Activated naive CD8-positive, alpha-beta T cell treated with anti-CD3 and anti-CD28 coated beads, Interleukin-2, amount 50 U/mL, for 24 hours (primary cell): ENCODE measurements at regions not wholly inside any gene's neighbourhood (a gene's known extent, or its start where the extent isn't known, plus 50 kb on each side); places are given as distances from the start of the nearest gene placed in this dataset.

Experiments
- ATAC-seq: fragments of 150-1000 bp; cut with Tn5 transposase; one replicate; pipeline ENCODE4 v1.10.0; 2021
- DNase-seq: peaks from one replicate; pipeline ENCODE4 v3.0.0; 2021
- H3K27ac Mint-ChIP-seq: one replicate; pipeline ENCODE4 v1.8.0; 2021; ENCODE audit warnings: mild to moderate bottlenecking, mixed read lengths
- H3K27me3 Mint-ChIP-seq: one replicate; pipeline ENCODE4 v1.8.0; 2021; ENCODE audit warnings: mixed read lengths
- H3K36me3 Mint-ChIP-seq: one replicate; pipeline ENCODE4 v1.8.0; 2021; ENCODE audit warnings: low read depth, mixed read lengths
- H3K4me1 Mint-ChIP-seq: one replicate; pipeline ENCODE4 v1.8.0; 2021; ENCODE audit warnings: mixed read lengths
- H3K4me3 Mint-ChIP-seq: one replicate; pipeline ENCODE4 v1.8.0; 2021; ENCODE audit warnings: mild to moderate bottlenecking, moderate library complexity, mixed read lengths
- H3K9me3 Mint-ChIP-seq: one replicate; pipeline ENCODE4 v1.8.0; 2021; ENCODE audit warnings: mixed read lengths

DNA sequence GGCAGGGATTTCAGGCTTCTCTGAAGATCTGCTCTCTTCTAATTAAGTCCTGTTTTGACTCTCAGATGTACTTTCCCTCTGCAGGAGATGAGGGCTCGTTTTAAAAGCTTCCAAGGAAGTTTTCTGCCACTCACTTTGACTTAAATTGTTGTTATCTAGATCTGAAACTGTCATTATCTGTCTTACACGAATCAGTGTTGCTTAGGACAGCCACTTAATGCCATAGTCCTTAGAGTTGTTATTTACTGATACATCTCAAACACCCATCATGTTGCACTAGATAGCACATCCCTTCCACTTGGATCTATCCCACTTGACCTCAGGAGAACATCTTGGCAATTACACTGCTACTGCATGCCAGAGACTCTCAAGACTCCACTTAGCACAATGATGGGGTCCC lies 86.9 kb upstream of the FAT3 start:
- no peaks in the 10 kb centered on the region for H3K27me3 Mint-ChIP-seq
- no peak overlapping the region for H3K27ac Mint-ChIP-seq
- DNase-seq (no peak), ATAC-seq (no peak)
- no peak overlapping the region for H3K4me3 Mint-ChIP-seq
- H3K36me3 Mint-ChIP-seq = no peaks in the 10 kb centered on the region
- peaks cover 6% of the 10 kb centered on the region for H3K9me3 Mint-ChIP-seq
- no peaks in the 10 kb centered on the region for H3K4me1 Mint-ChIP-seq

- Mint-ChIP-seq H3K9me3 (peaks cover 6% of the 10 kb centered on the region), H3K27me3 (no peaks in the 10 kb centered on the region), H3K4me1 (no peaks in the 10 kb centered on the region), H3K4me3 (no peak overlapping the region), H3K36me3 (no peaks in the 10 kb centered on the region), H3K27ac (no peak overlapping the region)
- no peak for DNase-seq
- no peak for ATAC-seq
Observed at GRCh38 chr11:92136797-92137196, 87.8 kb upstream of the FAT3 start.

GRCh38 chr11:92131289-92131865 lies 93.2 kb upstream of the FAT3 start:
- H3K27ac Mint-ChIP-seq = no peak overlapping the region
- H3K4me1 Mint-ChIP-seq = no peaks in the 10 kb centered on the region
- ATAC-seq (no peak), DNase-seq (no peak)
- peaks cover 9% of the 10 kb centered on the region for H3K9me3 Mint-ChIP-seq
- no peak overlapping the region for H3K4me3 Mint-ChIP-seq
- H3K27me3 Mint-ChIP-seq = no peaks in the 10 kb centered on the region
- H3K36me3 Mint-ChIP-seq = no peaks in the 10 kb centered on the region

GRCh38 chr11:92130421-92130831 lies 94.2 kb upstream of the FAT3 start:
- ATAC-seq (no peak), DNase-seq (no peak)
- Mint-ChIP-seq H3K36me3 (no peaks in the 10 kb centered on the region), H3K4me1 (no peaks in the 10 kb centered on the region), H3K27ac (no peak overlapping the region), H3K4me3 (no peak overlapping the region), H3K9me3 (peaks cover 16% of the 10 kb centered on the region), H3K27me3 (no peaks in the 10 kb centered on the region)

GRCh38 chr11:92129811-92130210 lies 94.8 kb upstream of the FAT3 start:
- no peak overlapping the region for H3K27ac Mint-ChIP-seq
- no peak for ATAC-seq
- H3K36me3 Mint-ChIP-seq = no peaks in the 10 kb centered on the region
- no peak for DNase-seq
- H3K4me3 Mint-ChIP-seq = no peak overlapping the region
- peaks cover 16% of the 10 kb centered on the region for H3K9me3 Mint-ChIP-seq
- H3K4me1 Mint-ChIP-seq = no peaks in the 10 kb centered on the region
- no peaks in the 10 kb centered on the region for H3K27me3 Mint-ChIP-seq

DNA sequence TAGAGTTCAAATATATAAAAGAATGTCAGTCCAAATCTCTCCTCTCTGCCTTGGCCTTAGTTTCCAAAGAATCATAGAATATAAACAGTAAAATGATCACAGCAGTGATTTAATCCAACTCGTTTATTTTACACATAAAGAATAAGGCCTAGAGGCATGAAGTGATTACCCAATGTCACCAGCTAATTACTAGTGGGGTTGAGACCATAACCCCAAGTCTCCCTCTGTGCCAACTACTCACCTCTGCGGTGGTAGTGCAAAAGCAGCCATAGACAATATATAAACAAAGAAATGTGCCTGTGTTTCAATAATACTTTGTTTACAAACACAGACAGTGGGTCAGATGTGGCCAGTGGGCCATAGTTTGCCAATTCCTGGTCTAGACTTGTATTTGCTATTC lies 96.6 kb upstream of the FAT3 start:
- Mint-ChIP-seq H3K36me3 (no peaks in the 10 kb centered on the region), H3K27me3 (no peaks in the 10 kb centered on the region), H3K9me3 (peaks cover 11% of the 10 kb centered on the region), H3K4me3 (no peak overlapping the region), H3K4me1 (no peaks in the 10 kb centered on the region), H3K27ac (no peak overlapping the region)
- ATAC-seq (no peak), DNase-seq (no peak)

DNA sequence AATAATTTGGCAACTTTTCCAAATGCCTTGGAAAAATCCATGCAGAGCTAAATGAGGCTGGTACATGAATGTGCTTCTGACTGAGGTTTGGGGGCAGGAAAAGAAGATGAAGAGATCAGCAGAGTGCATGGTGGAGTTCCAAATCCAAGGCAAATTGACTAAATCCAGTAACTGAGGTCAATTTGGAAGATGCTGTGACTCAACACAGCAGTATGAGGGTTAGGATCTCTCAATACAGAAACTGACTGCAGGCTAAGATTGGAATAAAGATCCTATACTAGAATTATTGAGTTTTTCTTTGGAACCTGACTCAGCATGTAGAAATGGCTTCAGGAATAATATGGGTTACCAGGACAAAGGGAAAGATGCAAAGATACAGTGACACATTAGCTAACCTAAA lies 99.3 kb upstream of the FAT3 start:
- Mint-ChIP-seq H3K9me3 (peaks cover 13% of the 10 kb centered on the region), H3K4me3 (no peak overlapping the region), H3K36me3 (no peaks in the 10 kb centered on the region), H3K27ac (no peak overlapping the region), H3K4me1 (no peaks in the 10 kb centered on the region), H3K27me3 (no peaks in the 10 kb centered on the region)
- DNase-seq (no peak), ATAC-seq (no peak)

DNA sequence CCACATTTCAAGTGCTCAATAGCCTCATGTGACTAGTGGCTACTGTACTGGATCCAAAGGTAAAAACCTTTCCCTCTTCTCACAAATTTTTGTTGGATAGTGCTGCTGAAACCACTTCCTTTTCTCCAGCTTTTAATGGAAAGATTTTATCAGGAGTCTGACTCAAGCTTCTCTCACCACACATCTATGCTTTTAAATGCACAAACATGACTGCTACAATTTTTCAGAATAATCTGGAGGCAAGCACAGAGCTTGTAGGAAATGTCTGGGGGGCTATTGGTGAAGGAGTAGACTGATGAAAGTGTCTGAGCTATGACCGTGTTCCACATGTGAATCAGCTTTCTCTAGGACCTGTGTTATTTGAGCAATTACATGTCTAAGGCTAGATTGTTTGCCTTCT lies 101.1 kb upstream of the FAT3 start:
- peaks cover 11% of the 10 kb centered on the region for H3K9me3 Mint-ChIP-seq
- H3K27me3 Mint-ChIP-seq = no peaks in the 10 kb centered on the region
- H3K4me3 Mint-ChIP-seq = no peak overlapping the region
- DNase-seq (no peak), ATAC-seq (no peak)
- no peaks in the 10 kb centered on the region for H3K4me1 Mint-ChIP-seq
- no peaks in the 10 kb centered on the region for H3K36me3 Mint-ChIP-seq
- no peak overlapping the region for H3K27ac Mint-ChIP-seq

DNA sequence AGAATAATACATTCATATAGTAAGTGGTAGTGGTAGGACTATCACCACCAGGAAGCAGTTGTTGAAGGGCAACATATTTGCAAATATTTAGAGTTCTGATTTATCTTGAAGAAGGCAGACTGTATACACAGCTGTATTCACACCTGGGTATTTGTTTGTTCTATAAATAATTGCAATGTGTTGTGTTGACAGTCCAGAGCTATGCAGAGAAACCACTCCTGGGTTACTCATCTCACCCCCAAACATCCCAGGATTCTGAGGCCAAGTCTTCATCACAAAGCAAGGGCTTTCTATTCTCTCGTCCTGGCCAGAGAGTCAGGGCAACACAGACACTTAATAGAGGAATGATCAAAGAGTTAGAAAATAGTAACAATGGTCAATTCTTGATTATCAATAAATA lies 102.1 kb upstream of the FAT3 start:
- Mint-ChIP-seq H3K4me1 (no peaks in the 10 kb centered on the region), H3K36me3 (no peaks in the 10 kb centered on the region), H3K9me3 (peaks cover 11% of the 10 kb centered on the region), H3K27me3 (no peaks in the 10 kb centered on the region), H3K4me3 (no peak overlapping the region), H3K27ac (no peak overlapping the region)
- DNase-seq (no peak), ATAC-seq (no peak)

DNA sequence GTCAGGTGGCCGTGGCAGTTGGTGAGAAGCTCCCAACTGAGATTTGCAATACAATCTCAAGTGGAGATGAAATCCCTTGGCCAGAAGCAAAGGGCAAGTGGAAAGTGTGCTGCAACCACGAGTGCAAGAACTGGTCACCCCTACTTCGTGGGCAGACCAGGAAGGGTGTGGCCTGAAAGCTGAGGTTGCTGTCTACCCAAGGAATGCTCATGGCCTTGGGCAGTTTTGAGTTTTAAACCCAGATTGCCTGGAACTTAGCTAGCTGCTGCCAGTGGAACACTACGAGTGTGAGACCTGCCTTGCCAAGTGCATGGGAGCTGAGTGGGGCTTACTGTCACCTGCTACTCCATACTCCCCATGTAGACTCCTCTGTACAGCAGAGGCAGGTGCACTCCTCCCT lies 113.3 kb upstream of the FAT3 start:
- H3K36me3 Mint-ChIP-seq = no peaks in the 10 kb centered on the region
- no peak overlapping the region for H3K27ac Mint-ChIP-seq
- H3K4me1 Mint-ChIP-seq = no peaks in the 10 kb centered on the region
- H3K4me3 Mint-ChIP-seq = no peak overlapping the region
- no peak for ATAC-seq
- no peaks in the 10 kb centered on the region for H3K27me3 Mint-ChIP-seq
- H3K9me3 Mint-ChIP-seq = peaks cover 26% of the 10 kb centered on the region
- DNase-seq = no peak

DNA sequence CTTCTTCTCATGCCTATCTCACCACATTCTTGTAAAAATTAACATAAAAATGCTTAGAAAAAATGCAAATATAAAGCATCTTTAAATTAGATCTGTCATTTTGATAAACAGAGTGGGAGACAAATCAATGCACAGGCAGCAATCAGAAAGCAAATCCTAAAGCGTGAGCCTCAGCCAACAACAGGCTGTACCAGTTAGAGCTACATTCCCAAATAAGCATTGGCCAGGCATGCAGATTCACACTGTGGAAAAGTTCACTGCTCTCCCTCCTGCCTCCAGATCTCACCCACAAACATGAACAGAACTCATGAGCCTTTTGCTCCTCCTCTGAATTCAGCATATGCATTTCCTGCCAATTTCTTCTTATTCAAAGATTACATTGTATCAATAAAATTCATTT lies 115.2 kb upstream of the FAT3 start:
- no peak overlapping the region for H3K4me3 Mint-ChIP-seq
- no peaks in the 10 kb centered on the region for H3K4me1 Mint-ChIP-seq
- DNase-seq = no peak
- peaks cover 20% of the 10 kb centered on the region for H3K9me3 Mint-ChIP-seq
- H3K36me3 Mint-ChIP-seq = no peaks in the 10 kb centered on the region
- ATAC-seq = no peak
- no peaks in the 10 kb centered on the region for H3K27me3 Mint-ChIP-seq
- H3K27ac Mint-ChIP-seq = no peak overlapping the region

DNA sequence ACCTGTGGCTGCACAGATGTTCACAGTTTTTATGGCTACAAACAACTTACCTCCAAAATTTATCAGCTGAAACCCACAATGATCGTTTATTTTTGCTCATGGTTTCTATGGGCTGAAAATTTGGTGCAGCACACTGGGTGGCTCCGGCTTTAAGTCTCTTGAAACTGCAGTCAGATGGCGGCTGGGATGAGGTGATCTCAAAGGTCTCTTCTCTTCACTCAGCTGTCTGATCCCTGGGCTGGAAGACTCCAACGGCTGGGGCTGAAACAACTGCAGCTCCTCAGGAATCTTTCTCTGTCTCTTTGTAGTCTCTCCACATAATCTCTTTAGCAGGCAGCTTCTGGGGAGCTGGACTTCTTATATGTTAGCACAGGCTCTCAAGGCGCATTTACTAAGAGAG lies 117.3 kb upstream of the FAT3 start:
- no peak overlapping the region for H3K27ac Mint-ChIP-seq
- H3K27me3 Mint-ChIP-seq = no peaks in the 10 kb centered on the region
- no peaks in the 10 kb centered on the region for H3K4me1 Mint-ChIP-seq
- ATAC-seq (no peak), DNase-seq (no peak)
- H3K36me3 Mint-ChIP-seq = no peaks in the 10 kb centered on the region
- H3K4me3 Mint-ChIP-seq = no peak overlapping the region
- peaks cover 8% of the 10 kb centered on the region for H3K9me3 Mint-ChIP-seq

- Mint-ChIP-seq H3K27me3 (no peaks in the 10 kb centered on the region), H3K4me1 (no peaks in the 10 kb centered on the region), H3K36me3 (no peaks in the 10 kb centered on the region), H3K9me3 (peaks cover 8% of the 10 kb centered on the region), H3K27ac (no peak overlapping the region), H3K4me3 (no peak overlapping the region)
- ATAC-seq (no peak), DNase-seq (no peak)
Observed at GRCh38 chr11:92104349-92104748, 120.3 kb upstream of the FAT3 start.

DNA sequence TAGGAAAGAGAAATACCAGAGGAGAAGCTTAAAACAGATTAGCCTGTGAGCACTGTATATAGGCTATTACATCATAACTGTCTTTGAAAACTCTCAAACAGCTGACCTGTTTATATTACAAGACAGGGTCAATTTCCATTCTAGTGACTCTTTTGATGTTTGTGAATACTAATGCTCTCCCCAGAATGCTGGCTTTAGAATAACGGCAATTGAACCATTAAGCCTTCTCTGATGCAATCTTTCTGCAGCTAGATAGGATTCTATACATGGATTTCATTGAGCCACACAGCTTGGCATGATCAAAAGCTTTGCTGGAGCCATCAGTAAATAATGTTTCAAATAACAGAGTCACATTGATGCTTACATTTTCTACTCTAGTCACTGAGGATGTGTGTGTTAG lies 122.7 kb upstream of the FAT3 start:
- H3K4me1 Mint-ChIP-seq = no peaks in the 10 kb centered on the region
- no peak overlapping the region for H3K27ac Mint-ChIP-seq
- H3K27me3 Mint-ChIP-seq = no peaks in the 10 kb centered on the region
- peaks cover 4% of the 10 kb centered on the region for H3K9me3 Mint-ChIP-seq
- DNase-seq (no peak), ATAC-seq (no peak)
- no peak overlapping the region for H3K4me3 Mint-ChIP-seq
- H3K36me3 Mint-ChIP-seq = no peaks in the 10 kb centered on the region

DNA sequence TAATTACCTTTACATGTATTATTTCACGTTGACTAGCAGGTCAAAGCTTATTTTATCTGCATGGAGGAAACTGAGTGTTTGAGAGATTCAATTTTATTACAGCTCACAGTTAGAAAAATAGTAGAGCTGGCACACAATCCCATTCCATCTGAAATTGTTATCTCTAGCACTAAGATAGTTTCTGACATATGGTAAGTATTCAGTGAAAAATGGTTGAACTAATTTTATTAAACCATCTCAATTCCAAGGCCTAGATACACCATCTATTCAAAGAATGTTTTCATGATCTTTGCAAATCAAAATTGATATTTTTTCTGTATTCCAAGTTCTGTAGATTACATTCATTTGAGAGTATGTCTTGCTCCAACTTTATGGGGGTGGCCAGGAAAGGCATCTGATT lies 125.4 kb upstream of the FAT3 start:
- Mint-ChIP-seq H3K27ac (no peak overlapping the region), H3K36me3 (no peaks in the 10 kb centered on the region), H3K4me1 (no peaks in the 10 kb centered on the region), H3K4me3 (no peak overlapping the region), H3K9me3 (peaks cover 4% of the 10 kb centered on the region), H3K27me3 (no peaks in the 10 kb centered on the region)
- DNase-seq = no peak
- ATAC-seq = no peak

GRCh38 chr11:92098172-92098571 lies 126.4 kb upstream of the FAT3 start:
- Mint-ChIP-seq H3K36me3 (no peaks in the 10 kb centered on the region), H3K27me3 (no peaks in the 10 kb centered on the region), H3K9me3 (peaks cover 4% of the 10 kb centered on the region), H3K4me3 (no peak overlapping the region), H3K4me1 (no peaks in the 10 kb centered on the region), H3K27ac (no peak overlapping the region)
- DNase-seq (no peak), ATAC-seq (no peak)
